ENCODE measurements at regions not wholly inside any gene's neighbourhood (a gene's known extent, or its start where the extent isn't known, plus 50 kb on each side); places are given as distances from the start of the nearest gene placed in this dataset.

DNA sequence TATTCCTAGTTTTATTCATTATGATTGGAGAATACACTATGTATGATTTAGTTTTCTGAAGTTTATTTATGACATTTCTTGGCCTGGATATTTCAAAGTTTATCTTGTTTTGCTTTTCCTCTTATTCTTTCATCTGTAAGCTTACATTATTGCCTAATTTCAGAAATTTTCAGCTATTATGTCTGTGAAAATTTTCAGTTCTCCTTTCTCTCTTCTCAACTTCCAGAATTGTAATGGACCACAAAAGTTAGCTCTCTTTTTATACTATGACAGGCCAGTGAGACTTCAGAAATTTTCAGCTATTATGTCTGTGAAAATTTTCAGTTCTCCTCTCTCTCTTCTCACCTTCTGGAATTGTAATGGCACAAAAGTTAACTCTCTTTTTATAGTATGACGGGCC lies 97.2 kb upstream of the SCN7A start:
- H2AFZ ChIP-seq (ENCODE audit: low read length): no peak overlapping the region
- no peaks in the 10 kb centered on the region for H3K9me3 ChIP-seq (ENCODE audit: low read length)
- no peaks in the 10 kb centered on the region for H3K9me2 ChIP-seq (ENCODE audit: low read depth, low read length)
- H3K27ac ChIP-seq (ENCODE audit: low read depth, low read length, poor library complexity, severe bottlenecking): no peak overlapping the region
- no peaks in the 10 kb centered on the region for H3F3A ChIP-seq (ENCODE audit: insufficient read depth, low read length)
- TF ChIP-seq EZH2 (IDR thresholded peaks at IDR 0.05; ENCODE audit: borderline replicate concordance, low read length) (no peak), CTCF (IDR thresholded peaks at IDR 0.05; ENCODE audit: low read length) (no peak)
- no peaks in the 10 kb centered on the region for H3K36me3 ChIP-seq (ENCODE audit: insufficient read depth, low read length)
- H3K9ac ChIP-seq (ENCODE audit: low read length): no peak overlapping the region
- no peak overlapping the region for H3K4me2 ChIP-seq (ENCODE audit: low read length)
- H3K4me3 ChIP-seq (ENCODE audit: low read depth, low read length, poor library complexity, severe bottlenecking): no peak overlapping the region
- H4K20me1 ChIP-seq (ENCODE audit: insufficient read depth, low read length): no peaks in the 10 kb centered on the region
- H3K27me3 ChIP-seq (ENCODE audit: insufficient read depth, low read length): no peaks in the 10 kb centered on the region
- no peaks in the 10 kb centered on the region for H3K79me2 ChIP-seq (ENCODE audit: insufficient read depth, low read length)
- no peaks in the 10 kb centered on the region for H3K4me1 ChIP-seq (ENCODE audit: insufficient read depth, low read length, severe bottlenecking)

- Histone ChIP-seq H3K9me3 (ENCODE audit: low read length) (no peaks in the 10 kb centered on the region), H3K4me2 (ENCODE audit: low read length) (no peak overlapping the region), H2AFZ (ENCODE audit: low read length) (no peak overlapping the region), H3K4me1 (ENCODE audit: insufficient read depth, low read length, severe bottlenecking) (no peaks in the 10 kb centered on the region), H3F3A (ENCODE audit: insufficient read depth, low read length) (no peaks in the 10 kb centered on the region), H3K27ac (ENCODE audit: low read depth, low read length, poor library complexity, severe bottlenecking) (no peak overlapping the region), H3K36me3 (ENCODE audit: insufficient read depth, low read length) (no peaks in the 10 kb centered on the region), H4K20me1 (ENCODE audit: insufficient read depth, low read length) (no peaks in the 10 kb centered on the region), H3K4me3 (ENCODE audit: low read depth, low read length, poor library complexity, severe bottlenecking) (no peak overlapping the region), H3K27me3 (ENCODE audit: insufficient read depth, low read length) (no peaks in the 10 kb centered on the region), H3K9me2 (ENCODE audit: low read depth, low read length) (no peaks in the 10 kb centered on the region), H3K79me2 (ENCODE audit: insufficient read depth, low read length) (no peaks in the 10 kb centered on the region), H3K9ac (ENCODE audit: low read length) (no peak overlapping the region)
- TF ChIP-seq EZH2 (IDR thresholded peaks at IDR 0.05; ENCODE audit: borderline replicate concordance, low read length) (no peak), CTCF (IDR thresholded peaks at IDR 0.05; ENCODE audit: low read length) (no peak)
Observed at GRCh38 chr2:166573391-166573790, 79.3 kb upstream of the SCN7A start.

- Histone ChIP-seq H3K27me3 (ENCODE audit: insufficient read depth, low read length) (no peaks in the 10 kb centered on the region), H3K79me2 (ENCODE audit: insufficient read depth, low read length) (no peaks in the 10 kb centered on the region), H4K20me1 (ENCODE audit: insufficient read depth, low read length) (no peaks in the 10 kb centered on the region), H3K4me2 (ENCODE audit: low read length) (no peak overlapping the region), H3K4me1 (ENCODE audit: insufficient read depth, low read length, severe bottlenecking) (no peaks in the 10 kb centered on the region), H3K9me3 (ENCODE audit: low read length) (no peaks in the 10 kb centered on the region), H2AFZ (ENCODE audit: low read length) (no peak overlapping the region), H3K9ac (ENCODE audit: low read length) (no peak overlapping the region), H3K4me3 (ENCODE audit: low read depth, low read length, poor library complexity, severe bottlenecking) (no peak overlapping the region), H3K36me3 (ENCODE audit: insufficient read depth, low read length) (no peaks in the 10 kb centered on the region), H3K9me2 (ENCODE audit: low read depth, low read length) (no peaks in the 10 kb centered on the region), H3F3A (ENCODE audit: insufficient read depth, low read length) (no peaks in the 10 kb centered on the region), H3K27ac (ENCODE audit: low read depth, low read length, poor library complexity, severe bottlenecking) (no peak overlapping the region)
- TF ChIP-seq EZH2 (IDR thresholded peaks at IDR 0.05; ENCODE audit: borderline replicate concordance, low read length) (no peak), CTCF (IDR thresholded peaks at IDR 0.05; ENCODE audit: low read length) (no peak)
Observed at GRCh38 chr2:166572937-166573336, 78.9 kb upstream of the SCN7A start.

Data from OCI-LY1 (cell line).